Body of pancreas (tissue), 4 donors: ENCODE measurements at regions not wholly inside any gene's neighbourhood (a gene's known extent, or its start where the extent isn't known, plus 50 kb on each side); places are given as distances from the start of the nearest gene placed in this dataset.

Experiments used
- POLR2A ChIP-seq, 3 donors: fragments of 450-650 bp; IDR thresholded peaks; one replicate each; pipeline ENCODE4 v1.6.1; 2016; ENCODE audit warnings: antibody characterized with exemption in 3 of 3, mild to moderate bottlenecking in 2 of 3
- TF ChIP-seq, protein P1 (sequence below), 7 experiments: fragments of 450-650 bp in 4 of 7; fragments of 200-600 bp in 3 of 7; sonication (generic) in 3 of 7; IDR thresholded peaks; one replicate each; pipeline ENCODE4 v1.5.1; 2016 to 2019; ENCODE audit warnings: antibody characterized with exemption in 7 of 7

DNA sequence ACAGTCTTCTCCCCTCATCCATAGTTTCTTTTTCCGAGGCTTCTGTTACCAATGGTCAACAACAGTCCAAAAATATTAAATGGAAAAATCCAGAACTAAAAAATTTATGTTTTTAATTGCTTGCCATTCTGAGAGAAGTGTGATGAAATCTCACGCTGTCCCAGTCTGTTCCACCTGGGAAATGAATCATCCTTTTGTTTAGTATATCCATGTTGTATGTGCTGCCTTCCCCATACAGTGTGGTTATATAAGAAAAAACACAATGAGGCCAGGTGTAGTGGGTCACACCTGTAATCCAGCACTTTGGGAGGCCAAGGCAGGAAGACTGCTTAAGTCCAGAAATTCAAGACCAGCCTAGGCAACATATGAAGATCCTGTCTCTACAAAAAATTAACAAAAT is 161.6 kb downstream of the CHIC2 start:
- TF ChIP-seq, protein P1, sequence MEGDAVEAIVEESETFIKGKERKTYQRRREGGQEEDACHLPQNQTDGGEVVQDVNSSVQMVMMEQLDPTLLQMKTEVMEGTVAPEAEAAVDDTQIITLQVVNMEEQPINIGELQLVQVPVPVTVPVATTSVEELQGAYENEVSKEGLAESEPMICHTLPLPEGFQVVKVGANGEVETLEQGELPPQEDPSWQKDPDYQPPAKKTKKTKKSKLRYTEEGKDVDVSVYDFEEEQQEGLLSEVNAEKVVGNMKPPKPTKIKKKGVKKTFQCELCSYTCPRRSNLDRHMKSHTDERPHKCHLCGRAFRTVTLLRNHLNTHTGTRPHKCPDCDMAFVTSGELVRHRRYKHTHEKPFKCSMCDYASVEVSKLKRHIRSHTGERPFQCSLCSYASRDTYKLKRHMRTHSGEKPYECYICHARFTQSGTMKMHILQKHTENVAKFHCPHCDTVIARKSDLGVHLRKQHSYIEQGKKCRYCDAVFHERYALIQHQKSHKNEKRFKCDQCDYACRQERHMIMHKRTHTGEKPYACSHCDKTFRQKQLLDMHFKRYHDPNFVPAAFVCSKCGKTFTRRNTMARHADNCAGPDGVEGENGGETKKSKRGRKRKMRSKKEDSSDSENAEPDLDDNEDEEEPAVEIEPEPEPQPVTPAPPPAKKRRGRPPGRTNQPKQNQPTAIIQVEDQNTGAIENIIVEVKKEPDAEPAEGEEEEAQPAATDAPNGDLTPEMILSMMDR (IDR thresholded peaks at IDR 0.05), result no peak
- TF ChIP-seq POLR2A (IDR thresholded peaks at IDR 0.05), result no peak
